IgD-negative memory B cell (primary cell): ENCODE measurements at regions not wholly inside any gene's neighbourhood (a gene's known extent, or its start where the extent isn't known, plus 50 kb on each side); places are given as distances from the start of the nearest gene placed in this dataset.

ENCODE experiments used
- H3K27ac Mint-ChIP-seq, 3 donors: one replicate each; pipeline ENCODE4 v1.8.0; 2020 to 2022; ENCODE audit warnings: mild to moderate bottlenecking in 3 of 3, mixed read lengths in 3 of 3, moderate library complexity in 1 of 3
- H3K27me3 Mint-ChIP-seq: one replicate; pipeline ENCODE4 v1.8.0; 2021; ENCODE audit warnings: mixed read lengths
- H3K36me3 Mint-ChIP-seq: one replicate; pipeline ENCODE4 v1.8.0; 2020; ENCODE audit warnings: mild to moderate bottlenecking, mixed read lengths
- H3K4me1 Mint-ChIP-seq, 3 donors: one replicate each; pipeline ENCODE4 v1.8.0; 2020 to 2022; ENCODE audit warnings: mixed read lengths in 3 of 3, mild to moderate bottlenecking in 1 of 3
- H3K4me3 Mint-ChIP-seq, 4 donors: one replicate each; pipeline ENCODE4 v1.8.0; 2020 to 2022; ENCODE audit warnings: mild to moderate bottlenecking in 4 of 4, mixed read lengths in 4 of 4, moderate library complexity in 3 of 4
- H3K9me3 Mint-ChIP-seq, 3 donors: one replicate each; pipeline ENCODE4 v1.8.0; 2020 to 2021; ENCODE audit warnings: mixed read lengths in 3 of 3, mild to moderate bottlenecking in 1 of 3

- no peaks in the 10 kb centered on the region for H3K4me1 Mint-ChIP-seq
- H3K27ac Mint-ChIP-seq = no peak overlapping the region
- H3K4me3 Mint-ChIP-seq = no peak overlapping the region
- H3K9me3 Mint-ChIP-seq = no peaks in the 10 kb centered on the region
- peaks cover 3% of the 10 kb centered on the region for H3K36me3 Mint-ChIP-seq
- peaks cover 11% of the 10 kb centered on the region for H3K27me3 Mint-ChIP-seq
Measured at GRCh38 chr14:61154641-61155040, 126.5 kb downstream of the TMEM30B start.

- no peak overlapping the region for H3K4me3 Mint-ChIP-seq
- peaks cover 0 to 3% (median 0%) of the 10 kb centered on the region in 3 donors for H3K4me1 Mint-ChIP-seq
- peaks cover 7% of the 10 kb centered on the region for H3K27me3 Mint-ChIP-seq
- H3K9me3 Mint-ChIP-seq = no peaks in the 10 kb centered on the region
- peaks cover 3% of the 10 kb centered on the region for H3K36me3 Mint-ChIP-seq
- no peak overlapping the region for H3K27ac Mint-ChIP-seq
Measured at GRCh38 chr14:61153914-61154545, 127.1 kb downstream of the TMEM30B start.

- no peak overlapping the region for H3K4me3 Mint-ChIP-seq
- peaks cover 0 to 3% (median 0%) of the 10 kb centered on the region in 3 donors for H3K4me1 Mint-ChIP-seq
- peaks cover 3% of the 10 kb centered on the region for H3K36me3 Mint-ChIP-seq
- H3K27me3 Mint-ChIP-seq = peaks cover 7% of the 10 kb centered on the region
- H3K9me3 Mint-ChIP-seq = no peaks in the 10 kb centered on the region
- no peak overlapping the region for H3K27ac Mint-ChIP-seq
Measured at GRCh38 chr14:61153431-61153830, 127.7 kb downstream of the TMEM30B start.

- peaks cover 7% of the 10 kb centered on the region for H3K27me3 Mint-ChIP-seq
- peaks cover 3% of the 10 kb centered on the region for H3K36me3 Mint-ChIP-seq
- H3K4me1 Mint-ChIP-seq = peaks cover 0 to 3% (median 0%) of the 10 kb centered on the region in 3 donors
- H3K4me3 Mint-ChIP-seq = no peak overlapping the region
- H3K27ac Mint-ChIP-seq = no peak overlapping the region
- no peaks in the 10 kb centered on the region for H3K9me3 Mint-ChIP-seq
Measured at GRCh38 chr14:61152851-61153364, 128.2 kb downstream of the TMEM30B start.

GRCh38 chr14:61151251-61151650 lies 129.9 kb downstream of the TMEM30B start:
- peaks cover 0 to 3% (median 0%) of the 10 kb centered on the region in 3 donors for H3K4me1 Mint-ChIP-seq
- H3K4me3 Mint-ChIP-seq = no peak overlapping the region
- H3K36me3 Mint-ChIP-seq = peaks cover 3% of the 10 kb centered on the region
- peaks cover 0 to 2% (median 2%) of the 10 kb centered on the region in 3 donors for H3K9me3 Mint-ChIP-seq
- peaks cover 7% of the 10 kb centered on the region for H3K27me3 Mint-ChIP-seq
- peak overlapping the region in 1 of 3 donors; percentile 9 for H3K27ac Mint-ChIP-seq

GRCh38 chr14:61150851-61151250 lies 130.3 kb downstream of the TMEM30B start:
- Mint-ChIP-seq H3K9me3 (peaks cover 0 to 2% (median 2%) of the 10 kb centered on the region in 3 donors), H3K4me3 (no peak overlapping the region), H3K4me1 (peaks cover 0 to 3% (median 0%) of the 10 kb centered on the region in 3 donors), H3K27ac (no peak overlapping the region), H3K27me3 (peaks cover 7% of the 10 kb centered on the region), H3K36me3 (peaks cover 3% of the 10 kb centered on the region)

- Mint-ChIP-seq H3K9me3 (peaks cover 2 to 6% (median 5%) of the 10 kb centered on the region in 3 donors), H3K27ac (no peak overlapping the region), H3K4me3 (no peak overlapping the region), H3K4me1 (peaks cover 0 to 3% (median 0%) of the 10 kb centered on the region in 3 donors), H3K36me3 (peaks cover 3% of the 10 kb centered on the region), H3K27me3 (peaks cover 7% of the 10 kb centered on the region)
Measured at GRCh38 chr14:61149896-61150295, 131.2 kb downstream of the TMEM30B start.

- Mint-ChIP-seq H3K9me3 (peaks cover 8 to 13% (median 8%) of the 10 kb centered on the region in 3 donors), H3K27me3 (peaks cover 7% of the 10 kb centered on the region), H3K4me1 (peaks cover 0 to 3% (median 0%) of the 10 kb centered on the region in 3 donors), H3K36me3 (peaks cover 3% of the 10 kb centered on the region), H3K27ac (no peak overlapping the region), H3K4me3 (no peak overlapping the region)
Measured at GRCh38 chr14:61148742-61149350, 132.3 kb downstream of the TMEM30B start.

DNA sequence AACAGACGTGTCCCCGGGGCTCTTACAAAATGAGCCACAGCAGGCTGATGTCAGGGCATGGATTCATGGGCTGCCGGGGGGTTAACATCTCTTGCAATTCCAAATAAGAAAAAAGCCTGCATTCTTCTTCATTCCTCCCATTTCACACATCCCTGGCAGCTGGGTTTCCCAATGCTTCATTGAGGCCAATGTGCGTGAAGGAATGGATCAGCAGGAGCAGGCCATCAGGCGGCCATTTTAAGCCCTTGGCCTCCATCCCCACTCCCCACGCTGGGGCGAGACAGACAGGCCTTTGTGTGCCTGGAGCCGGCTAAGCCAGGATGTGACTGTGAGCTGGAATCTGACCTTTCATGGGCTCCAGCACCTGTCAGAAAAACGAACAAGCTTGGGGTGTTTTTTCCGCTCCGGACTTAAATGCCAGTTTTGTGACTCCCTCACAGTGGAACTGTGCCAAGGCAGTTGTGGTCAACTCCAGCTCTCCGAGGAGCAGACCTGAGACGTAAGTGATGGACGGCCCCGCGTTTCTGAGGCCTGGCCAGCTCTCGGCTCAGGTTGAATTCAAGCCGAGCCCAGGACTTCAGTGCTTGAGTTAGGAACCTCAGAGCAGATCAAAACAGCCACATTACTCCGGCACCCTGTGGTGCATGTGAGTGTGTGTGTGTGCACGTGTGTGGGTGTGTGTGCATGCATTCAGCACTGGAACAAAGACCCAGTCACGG lies 133.1 kb downstream of the TMEM30B start:
- Mint-ChIP-seq H3K4me1 (peaks cover 0 to 3% (median 0%) of the 10 kb centered on the region in 3 donors), H3K36me3 (peaks cover 3% of the 10 kb centered on the region), H3K4me3 (no peak overlapping the region), H3K9me3 (peaks cover 14 to 21% (median 14%) of the 10 kb centered on the region in 3 donors), H3K27ac (peak overlapping the region in 1 of 3 donors; percentile 48), H3K27me3 (peaks cover 2% of the 10 kb centered on the region)

DNA sequence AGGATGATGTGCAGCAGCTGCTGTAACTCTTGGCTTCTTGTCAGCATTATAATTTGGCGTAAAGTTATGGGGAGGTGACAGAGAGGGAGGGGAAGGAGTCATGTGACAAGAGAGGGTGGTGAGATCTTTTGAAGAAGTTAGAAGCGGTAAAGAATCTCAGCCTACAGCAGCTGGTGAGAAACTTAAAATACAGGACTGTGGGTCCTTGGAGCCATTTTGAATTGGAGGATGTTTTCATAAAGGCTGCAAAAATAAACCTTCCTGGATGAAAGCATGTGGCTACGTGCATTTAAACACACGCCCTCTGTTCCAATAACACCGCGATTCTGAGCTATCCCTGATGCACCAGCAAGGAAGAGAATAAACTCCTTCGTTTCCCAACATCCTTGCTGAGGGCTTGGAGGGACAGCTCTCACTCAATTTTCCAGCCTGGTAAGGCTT lies 133.7 kb downstream of the TMEM30B start:
- Mint-ChIP-seq H3K27me3 (peaks cover 2% of the 10 kb centered on the region), H3K9me3 (peaks cover 14 to 21% (median 15%) of the 10 kb centered on the region in 3 donors), H3K4me1 (peaks cover 0 to 3% (median 0%) of the 10 kb centered on the region in 3 donors), H3K36me3 (peaks cover 3% of the 10 kb centered on the region), H3K4me3 (no peak overlapping the region), H3K27ac (no peak overlapping the region)

- H3K36me3 Mint-ChIP-seq = peaks cover 3% of the 10 kb centered on the region
- peaks cover 0 to 3% (median 0%) of the 10 kb centered on the region in 3 donors for H3K4me1 Mint-ChIP-seq
- no peak overlapping the region for H3K4me3 Mint-ChIP-seq
- no peak overlapping the region for H3K27ac Mint-ChIP-seq
- H3K27me3 Mint-ChIP-seq = peaks cover 2% of the 10 kb centered on the region
- H3K9me3 Mint-ChIP-seq = peaks cover 14 to 21% (median 15%) of the 10 kb centered on the region in 3 donors
Measured at GRCh38 chr14:61146899-61147298, 134.2 kb downstream of the TMEM30B start.

DNA sequence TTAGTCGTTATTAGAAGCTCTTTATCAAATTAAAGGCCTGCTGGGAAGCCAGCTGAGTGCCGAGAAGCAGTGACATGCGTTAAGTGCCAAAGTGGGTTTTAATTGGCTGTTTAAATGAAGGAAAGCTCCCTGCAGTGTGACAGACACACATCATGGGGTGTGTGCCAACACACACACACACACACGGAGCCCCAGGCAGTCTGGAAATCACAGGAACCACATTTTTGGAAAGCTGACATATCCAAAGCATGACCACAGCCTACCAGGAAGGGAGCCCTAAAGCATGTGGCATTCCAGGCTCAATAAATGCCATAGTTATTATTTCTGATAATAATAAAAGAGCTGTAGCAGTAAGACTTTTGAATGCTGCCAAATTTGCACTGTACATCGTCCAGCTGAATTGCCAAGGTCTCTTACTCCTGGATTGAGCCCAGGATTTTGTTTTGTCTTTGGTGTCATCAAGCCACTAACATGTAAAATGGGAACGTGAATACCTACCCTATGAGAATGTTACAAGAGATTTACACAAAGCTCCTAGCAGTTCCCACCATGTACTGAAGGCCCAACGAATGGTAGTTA lies 135.1 kb downstream of the TMEM30B start:
- no peak overlapping the region for H3K4me3 Mint-ChIP-seq

GRCh38 chr14:61145034-61145902 lies 135.9 kb downstream of the TMEM30B start:
- H3K27me3 Mint-ChIP-seq = peaks cover 3% of the 10 kb centered on the region
- peaks cover 14 to 21% (median 21%) of the 10 kb centered on the region in 3 donors for H3K9me3 Mint-ChIP-seq
- no peak overlapping the region for H3K4me3 Mint-ChIP-seq
- peaks cover 3% of the 10 kb centered on the region for H3K36me3 Mint-ChIP-seq
- H3K27ac Mint-ChIP-seq = no peak overlapping the region
- peaks cover 0 to 3% (median 0%) of the 10 kb centered on the region in 3 donors for H3K4me1 Mint-ChIP-seq

More for the DNA sequence above, 135.1 kb downstream of the TMEM30B start:
- peaks cover 14 to 21% (median 16%) of the 10 kb centered on the region in 3 donors for H3K9me3 Mint-ChIP-seq
- peaks cover 0 to 3% (median 0%) of the 10 kb centered on the region in 3 donors for H3K4me1 Mint-ChIP-seq
- H3K36me3 Mint-ChIP-seq = peaks cover 3% of the 10 kb centered on the region
- H3K27me3 Mint-ChIP-seq = peaks cover 2% of the 10 kb centered on the region
- no peak overlapping the region for H3K27ac Mint-ChIP-seq
